ENCODE measurements at regions not wholly inside any gene's neighbourhood (a gene's known extent, or its start where the extent isn't known, plus 50 kb on each side); places are given as distances from the start of the nearest gene placed in this dataset.

DNA sequence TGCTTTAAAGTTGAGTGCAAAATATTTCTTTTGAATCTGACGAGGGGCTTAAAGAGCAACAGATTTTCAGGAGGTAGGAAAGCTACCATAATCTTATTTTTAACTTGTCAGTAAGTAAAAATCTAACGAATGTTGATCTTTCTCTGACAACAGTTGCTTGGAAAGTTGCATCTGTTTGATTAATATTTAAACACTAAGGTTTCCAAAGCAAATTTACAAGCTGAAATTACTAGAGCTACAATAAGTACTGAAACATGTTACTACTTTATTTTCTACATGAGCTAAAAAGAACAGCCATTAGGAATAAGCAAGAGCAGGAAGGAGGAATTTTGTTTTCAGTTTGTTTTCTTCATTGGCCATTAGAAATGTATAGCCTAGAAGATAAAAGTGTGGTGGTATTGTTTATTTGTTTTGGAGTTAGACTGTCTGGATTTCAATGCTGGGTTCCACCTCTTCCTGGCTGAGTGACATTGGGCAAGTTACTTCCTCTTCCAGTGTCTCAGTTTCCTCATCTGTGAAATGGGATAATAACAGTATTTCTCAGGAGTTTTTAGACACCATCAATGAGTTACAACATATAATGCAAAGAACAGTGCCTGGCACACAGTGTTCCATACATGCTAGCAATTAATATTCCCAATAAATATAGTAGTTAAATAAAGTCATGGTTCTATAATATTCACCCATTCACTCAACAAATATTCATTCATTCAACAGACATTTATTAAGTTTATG, 87.9 kb upstream of the FLRT2 start:
- TF ChIP-seq, protein P1, sequence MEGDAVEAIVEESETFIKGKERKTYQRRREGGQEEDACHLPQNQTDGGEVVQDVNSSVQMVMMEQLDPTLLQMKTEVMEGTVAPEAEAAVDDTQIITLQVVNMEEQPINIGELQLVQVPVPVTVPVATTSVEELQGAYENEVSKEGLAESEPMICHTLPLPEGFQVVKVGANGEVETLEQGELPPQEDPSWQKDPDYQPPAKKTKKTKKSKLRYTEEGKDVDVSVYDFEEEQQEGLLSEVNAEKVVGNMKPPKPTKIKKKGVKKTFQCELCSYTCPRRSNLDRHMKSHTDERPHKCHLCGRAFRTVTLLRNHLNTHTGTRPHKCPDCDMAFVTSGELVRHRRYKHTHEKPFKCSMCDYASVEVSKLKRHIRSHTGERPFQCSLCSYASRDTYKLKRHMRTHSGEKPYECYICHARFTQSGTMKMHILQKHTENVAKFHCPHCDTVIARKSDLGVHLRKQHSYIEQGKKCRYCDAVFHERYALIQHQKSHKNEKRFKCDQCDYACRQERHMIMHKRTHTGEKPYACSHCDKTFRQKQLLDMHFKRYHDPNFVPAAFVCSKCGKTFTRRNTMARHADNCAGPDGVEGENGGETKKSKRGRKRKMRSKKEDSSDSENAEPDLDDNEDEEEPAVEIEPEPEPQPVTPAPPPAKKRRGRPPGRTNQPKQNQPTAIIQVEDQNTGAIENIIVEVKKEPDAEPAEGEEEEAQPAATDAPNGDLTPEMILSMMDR (IDR thresholded peaks at IDR 0.05): no peak
- TF ChIP-seq POLR2A (IDR thresholded peaks at IDR 0.05): no peak
